Germinal center (tissue), 1 donor: ENCODE measurements at regions not wholly inside any gene's neighbourhood (a gene's known extent, or its start where the extent isn't known, plus 50 kb on each side); places are given as distances from the start of the nearest gene placed in this dataset.
"Not testable (repeated sequence)": the region's sequence is repeated elsewhere in the genome, so short reads cannot be mapped to it uniquely, and the experiment has no call there.

ENCODE experiments used
- DNase-seq: peaks from one replicate; pipeline ENCODE4 v3.0.0; 2012; ENCODE audit warnings: mixed read lengths, low spot score

DNA sequence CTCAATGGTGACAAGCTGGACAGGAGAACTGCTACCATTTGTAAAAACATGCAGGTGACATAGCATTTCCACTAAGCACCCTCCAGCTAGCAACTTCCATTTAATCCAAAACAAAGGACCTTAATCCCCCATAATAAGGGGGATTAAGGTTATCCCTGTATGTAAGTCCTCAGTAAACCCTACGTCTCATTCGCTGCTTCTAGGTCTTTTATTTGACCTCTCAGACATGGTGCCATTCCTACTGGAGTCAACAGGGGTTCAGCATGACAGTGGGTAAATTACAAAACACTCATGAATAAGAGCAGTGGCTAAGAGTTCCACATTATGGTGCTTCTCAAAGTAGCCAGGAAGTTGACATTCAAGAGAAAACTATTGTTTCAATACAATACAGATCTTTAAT, 121.8 kb upstream of the CAV2 start:
- no peak for DNase-seq

DNA sequence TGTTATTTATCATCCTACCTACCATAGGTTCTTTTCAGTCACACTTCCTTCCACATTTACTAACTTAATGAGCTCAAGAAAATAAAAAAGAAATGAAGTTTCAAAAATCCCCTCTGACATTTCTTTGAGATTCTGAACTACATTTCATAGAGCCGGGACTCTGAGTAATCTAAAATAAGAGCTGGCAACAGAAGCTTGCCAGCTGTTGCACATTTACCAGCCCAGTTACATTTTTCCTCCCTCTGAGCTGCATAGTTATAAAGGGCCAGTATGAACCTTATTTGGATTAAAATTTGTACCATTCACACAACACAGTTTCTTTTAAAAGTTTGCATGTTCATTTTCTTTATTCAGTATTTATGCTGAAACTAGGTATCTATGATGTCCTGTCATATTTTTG, 119.5 kb upstream of the CAV2 start:
- DNase-seq, result no peak

DNA sequence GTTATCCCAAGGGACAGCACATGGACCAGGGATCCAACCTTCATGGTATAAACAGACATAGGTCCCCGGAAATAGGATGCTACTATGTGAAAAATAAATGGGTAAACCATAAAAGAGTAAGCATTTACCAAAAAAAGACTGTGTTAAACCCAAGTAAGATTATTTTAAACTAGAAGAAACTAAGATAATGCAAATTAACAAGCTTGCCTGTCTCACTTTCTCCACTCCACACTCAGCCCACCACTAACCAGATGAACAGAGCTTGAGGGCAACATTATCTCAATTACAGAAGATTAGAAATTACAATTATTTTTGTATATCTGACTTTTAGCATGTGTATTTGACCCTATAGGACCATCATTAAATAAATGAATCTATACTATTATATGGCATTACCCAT, 117.2 kb upstream of the CAV2 start:
- DNase-seq, result no peak

DNA sequence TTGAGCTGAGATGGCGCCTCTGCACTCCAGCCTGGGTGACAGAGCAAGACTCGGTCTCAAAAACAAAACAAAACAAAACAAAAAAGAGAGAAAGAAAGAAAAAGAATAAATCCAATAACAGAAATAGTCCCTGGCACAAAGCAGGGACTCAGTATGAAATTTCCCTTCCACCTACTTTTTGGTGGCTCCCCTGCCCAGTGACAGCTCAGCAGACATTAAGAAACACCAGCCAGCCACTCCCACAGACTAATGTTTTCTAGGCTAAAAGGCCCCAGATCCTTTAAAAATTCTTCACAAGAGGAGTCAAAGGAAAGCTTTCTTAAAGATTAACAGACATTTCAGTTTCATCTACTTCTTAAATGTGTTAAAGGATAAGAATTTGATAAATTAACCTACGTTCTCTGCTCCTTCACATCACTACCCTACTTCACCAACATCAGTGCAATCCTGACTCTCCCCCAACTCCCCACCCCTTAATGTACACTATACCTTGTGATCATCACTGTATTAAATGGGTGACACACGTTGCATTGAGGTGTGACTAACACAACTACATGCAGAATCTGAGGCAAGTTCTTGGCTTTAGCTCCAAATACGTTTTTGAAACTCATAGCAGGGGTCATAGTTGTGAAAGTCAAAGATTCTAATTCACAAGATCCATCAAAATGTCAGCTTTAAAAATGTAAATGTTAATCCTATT, 114.5 kb upstream of the CAV2 start:
- no peak for DNase-seq

DNA sequence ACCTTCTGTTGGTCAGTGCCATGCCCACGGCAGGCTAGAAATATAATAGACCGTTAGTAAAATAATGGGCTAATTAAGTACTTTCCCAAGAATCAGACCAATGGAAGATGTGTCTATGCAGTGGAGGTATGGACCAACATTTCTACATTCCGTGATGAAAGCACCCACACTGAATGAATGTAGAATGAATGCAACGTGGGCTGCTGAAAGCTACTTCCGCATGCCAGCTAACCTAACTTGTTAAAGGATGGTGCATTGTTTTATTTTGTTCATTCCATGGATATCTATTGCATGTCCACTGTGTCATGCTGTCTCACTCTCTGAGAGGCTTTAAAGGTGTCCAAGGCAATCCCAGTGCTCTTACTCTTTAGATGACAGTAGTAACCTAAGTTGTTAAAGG, 112.9 kb upstream of the CAV2 start:
- DNase-seq, result no peak

DNA sequence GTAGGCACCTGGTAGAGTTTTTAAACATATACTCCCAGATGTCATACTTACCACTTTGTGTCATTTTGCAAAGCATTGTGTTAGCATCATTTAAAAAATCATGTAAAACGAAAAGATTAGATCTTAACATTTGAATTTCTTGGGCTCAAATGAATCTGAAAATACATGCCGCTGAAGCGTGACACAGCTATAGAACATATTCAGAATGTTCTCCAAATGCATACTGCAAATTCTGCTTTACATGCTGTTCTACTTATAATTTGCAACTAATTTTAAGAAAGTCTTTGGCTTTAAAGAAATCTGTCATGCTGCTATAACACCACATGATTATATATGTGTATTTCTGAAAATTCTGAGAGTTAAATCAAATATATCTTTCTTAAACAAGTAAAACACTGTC, 109.2 kb upstream of the CAV2 start:
- no peak for DNase-seq

DNA sequence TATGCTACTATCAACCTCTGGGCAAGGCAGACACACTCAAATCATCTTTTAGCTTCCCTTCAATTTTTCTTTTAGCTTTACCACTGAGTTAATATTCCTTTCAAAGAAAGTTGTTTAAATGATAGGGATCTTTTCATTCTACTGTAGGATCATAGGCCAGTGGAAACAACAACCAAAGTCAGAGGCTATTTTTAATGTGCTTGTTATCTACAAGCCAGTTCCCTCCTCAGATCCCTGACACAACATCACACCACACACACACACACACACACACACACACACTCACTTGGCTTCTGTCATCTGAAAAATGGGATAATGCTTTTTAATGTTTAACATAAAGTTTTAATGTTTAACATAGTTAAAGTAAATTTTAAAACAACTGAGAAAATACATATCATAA, 106.7 kb upstream of the CAV2 start:
- no peak for DNase-seq

DNA sequence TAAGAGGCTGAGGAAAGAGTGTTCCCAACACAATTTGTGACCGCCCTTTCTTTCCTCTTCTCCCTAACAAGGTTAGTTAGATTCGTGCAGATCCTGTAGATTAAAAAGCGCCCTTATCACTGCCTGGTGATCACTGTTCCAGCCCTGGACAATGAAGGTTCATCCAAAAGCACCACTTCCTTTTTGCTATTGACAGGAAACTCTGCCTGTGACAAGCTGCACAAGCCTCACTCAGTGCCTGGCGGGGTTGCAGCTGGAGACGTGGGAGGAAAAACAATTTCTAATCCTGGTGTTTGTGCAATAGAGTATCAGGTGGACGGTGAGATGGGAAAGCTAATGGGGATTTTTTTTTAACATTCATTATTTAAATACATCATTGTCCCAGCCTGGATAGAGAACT, 105.9 kb upstream of the CAV2 start:
- no peak for DNase-seq

DNA sequence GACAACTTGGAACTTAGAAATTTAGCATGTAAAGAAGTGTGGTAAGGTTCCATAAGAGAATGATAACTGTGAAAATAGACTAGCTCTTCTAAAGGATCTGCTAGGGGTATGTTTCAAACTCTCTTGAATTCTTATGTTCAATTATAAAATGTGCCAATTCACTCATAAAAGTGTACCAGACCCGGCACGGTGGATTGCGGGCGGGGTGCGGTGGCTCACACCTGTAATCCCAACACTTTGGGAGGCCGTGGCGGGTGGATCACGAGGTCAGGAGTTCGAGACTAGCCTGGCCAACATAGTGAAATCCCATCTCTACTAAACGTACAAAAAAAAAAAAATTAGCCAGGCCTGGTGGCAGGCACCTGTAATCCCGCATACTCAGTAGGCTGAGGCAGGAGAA, 105.4 kb upstream of the CAV2 start:
- no peak for DNase-seq

DNA sequence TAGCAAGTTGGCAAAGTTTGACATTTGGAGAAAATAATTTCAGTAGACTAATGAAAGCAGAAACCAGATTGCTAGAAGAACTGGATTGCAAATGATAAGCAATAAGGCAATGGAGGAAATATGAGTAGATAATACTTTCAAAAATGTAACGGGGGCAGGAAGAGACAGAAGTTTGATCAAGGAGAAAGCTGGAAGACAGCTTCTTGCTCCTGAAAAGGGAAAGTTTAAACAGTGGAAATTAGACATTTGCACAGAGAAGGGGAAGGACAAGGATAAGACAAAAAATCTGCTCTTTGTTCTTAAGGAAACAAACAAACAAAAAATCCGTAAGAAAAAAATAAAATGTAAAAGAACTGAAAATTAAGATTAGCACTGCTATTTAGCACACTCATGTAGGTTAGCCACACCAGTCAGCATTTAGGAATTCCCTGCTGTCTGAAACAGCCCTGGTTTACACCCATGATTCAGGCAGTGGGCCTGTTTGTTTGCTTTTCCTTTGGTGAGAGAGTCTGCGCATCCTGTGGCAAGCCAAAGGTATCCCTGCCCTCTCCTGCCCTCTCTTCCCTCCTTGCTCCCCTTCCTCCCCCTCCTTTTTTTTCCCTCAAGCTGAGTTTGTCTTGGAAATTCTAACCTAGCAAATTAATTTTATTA, 104.3 kb upstream of the CAV2 start:
- no peak for DNase-seq

DNA sequence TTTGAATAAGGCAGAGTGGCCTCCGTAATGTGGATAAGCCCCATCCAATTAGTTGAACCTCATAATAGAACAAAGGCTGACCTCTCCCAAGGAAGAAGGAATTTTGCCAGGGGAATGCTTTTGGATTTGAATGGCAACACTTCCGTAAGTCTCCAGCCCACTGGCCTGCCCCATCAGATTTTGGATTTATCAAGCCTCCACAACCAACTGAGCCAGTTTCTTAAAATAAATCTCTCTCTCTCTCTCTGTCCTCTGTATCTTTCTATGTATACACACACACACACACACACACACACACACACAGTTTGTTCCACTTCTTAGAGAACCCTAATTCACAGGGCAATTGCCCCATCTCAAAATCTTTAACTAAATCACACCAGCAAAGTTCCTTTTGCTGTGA, 100.9 kb upstream of the CAV2 start:
- DNase-seq, result no peak

DNA sequence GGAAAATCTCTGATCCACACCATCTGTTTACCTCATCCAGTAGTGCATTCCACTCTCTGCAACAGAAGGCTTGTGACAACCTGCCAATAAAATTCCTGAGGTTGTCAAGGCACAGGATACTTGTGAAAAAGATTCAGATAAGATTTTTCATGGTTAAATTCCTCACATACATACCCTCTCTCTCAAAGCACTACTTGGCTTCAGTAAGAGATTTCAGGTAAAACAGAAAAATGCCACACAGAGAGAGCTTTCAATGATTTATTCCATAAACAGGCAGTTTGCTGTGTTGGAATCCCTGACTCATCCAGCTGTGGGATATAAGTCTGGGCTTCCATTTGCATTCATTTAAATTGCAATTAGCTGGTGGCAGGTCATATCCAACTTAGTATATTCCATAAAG, 99.7 kb upstream of the CAV2 start:
- DNase-seq, result no peak

DNA sequence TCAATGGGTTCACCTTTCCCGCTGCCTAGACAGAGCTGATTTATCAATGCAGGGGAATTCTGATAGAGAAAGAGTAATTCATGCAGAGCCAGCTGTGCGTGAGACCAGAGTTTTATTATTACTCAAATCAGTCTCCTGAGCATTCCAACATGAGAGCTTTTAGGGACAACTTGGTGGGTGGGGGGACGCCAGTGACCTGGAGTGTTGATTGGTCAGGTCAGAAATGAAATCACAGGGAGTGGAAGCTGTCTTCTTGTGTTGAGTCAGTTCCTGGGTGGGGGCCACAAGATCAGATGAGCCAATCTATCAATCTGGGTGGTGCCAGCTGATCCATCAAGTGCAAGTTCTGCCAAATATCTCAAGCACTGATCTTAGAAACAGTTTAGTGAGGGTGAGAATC, 99.0 kb upstream of the CAV2 start:
- DNase-seq, result no peak

DNA sequence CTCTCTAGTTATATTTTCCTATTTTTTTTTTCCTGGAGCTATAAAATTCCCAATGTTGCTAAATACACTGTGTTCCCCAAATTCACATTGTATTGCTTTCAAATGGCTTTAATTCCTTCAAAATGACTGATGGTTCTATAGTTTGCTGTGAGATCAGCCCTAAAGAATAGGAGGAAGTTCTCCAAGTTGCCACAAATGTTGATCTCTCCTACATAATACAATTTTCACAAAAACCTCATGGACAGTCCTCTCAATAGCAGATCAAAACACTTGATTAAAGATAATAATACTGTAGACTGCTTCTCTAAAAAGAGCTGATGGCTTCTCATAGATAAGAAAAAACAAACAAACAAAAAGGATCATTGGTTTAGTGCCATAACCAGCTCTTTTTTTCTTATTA, 97.8 kb upstream of the CAV2 start:
- no peak for DNase-seq

DNA sequence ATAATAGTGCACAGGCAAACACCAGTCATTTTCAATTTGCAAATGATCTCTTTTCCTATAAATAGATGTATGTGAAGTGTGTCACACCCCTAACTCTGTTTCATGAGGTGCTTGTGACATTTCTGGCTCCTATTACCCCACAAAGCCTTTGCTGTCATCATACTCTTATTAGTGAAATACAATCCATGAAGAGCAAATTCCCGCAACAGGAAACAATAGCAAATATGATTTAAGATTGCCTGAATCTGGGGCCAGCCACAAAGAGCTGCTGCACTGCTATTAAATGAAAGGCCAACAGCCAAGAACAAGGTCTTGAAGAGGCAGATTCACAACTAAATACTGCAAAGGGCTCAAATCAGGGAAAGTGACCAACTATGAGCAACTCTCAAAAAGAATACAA, 96.3 kb upstream of the CAV2 start:
- no peak for DNase-seq

DNA sequence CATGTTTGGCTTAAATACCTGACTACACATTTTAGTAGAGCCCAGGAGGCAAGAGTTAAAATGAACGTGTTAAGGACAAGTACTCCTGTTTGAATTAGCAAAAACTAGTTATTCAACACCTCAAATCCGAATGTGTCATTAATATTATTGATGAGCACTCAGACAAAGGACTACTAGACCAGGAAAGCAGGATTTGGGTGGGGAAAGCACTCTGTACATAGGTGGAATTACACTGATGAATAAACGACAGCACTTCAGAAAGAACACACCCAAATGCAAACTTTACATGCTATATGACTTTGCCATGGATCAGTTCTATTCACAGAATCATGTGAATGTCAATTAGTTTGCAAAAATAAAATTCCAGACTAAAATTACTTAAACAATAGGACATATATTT, 95.1 kb upstream of the CAV2 start:
- no peak for DNase-seq

DNA sequence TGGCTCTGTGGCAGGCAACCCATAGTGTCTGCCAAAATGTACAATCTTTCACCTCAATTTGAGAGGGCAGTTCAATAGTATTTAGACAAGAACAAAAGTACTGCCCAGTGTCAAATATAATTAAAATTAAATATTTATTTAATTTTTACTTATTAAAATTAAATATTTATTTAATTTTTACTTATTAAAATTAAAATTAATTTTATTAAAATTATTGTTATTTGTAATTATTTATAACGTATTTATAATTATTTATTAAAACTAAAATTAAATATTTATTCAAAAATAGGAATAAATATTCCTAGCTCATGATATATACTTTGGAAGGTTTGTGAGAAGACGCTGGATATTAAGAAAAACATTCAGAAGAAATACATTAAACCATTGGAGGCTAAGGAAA, 93.7 kb upstream of the CAV2 start:
- DNase-seq, result no peak

DNA sequence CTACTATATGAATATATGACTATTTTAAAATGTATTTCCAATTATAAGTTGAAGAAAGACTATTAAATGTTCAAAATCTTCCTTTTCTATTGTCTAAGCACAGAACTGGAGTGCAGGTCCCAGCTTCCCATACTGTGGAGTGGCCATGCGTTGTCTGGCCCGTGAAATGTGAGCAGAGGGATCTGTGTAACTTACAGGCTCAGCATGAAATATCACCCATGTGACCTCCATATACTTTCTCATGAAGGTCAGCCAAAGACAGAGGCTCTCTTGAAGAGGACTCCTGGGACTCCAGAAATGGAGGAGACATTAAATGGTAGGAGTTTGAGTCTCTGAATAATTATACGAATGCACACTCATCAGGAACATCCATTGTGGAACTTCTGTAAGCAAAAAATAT, 92.4 kb upstream of the CAV2 start:
- no peak for DNase-seq

DNA sequence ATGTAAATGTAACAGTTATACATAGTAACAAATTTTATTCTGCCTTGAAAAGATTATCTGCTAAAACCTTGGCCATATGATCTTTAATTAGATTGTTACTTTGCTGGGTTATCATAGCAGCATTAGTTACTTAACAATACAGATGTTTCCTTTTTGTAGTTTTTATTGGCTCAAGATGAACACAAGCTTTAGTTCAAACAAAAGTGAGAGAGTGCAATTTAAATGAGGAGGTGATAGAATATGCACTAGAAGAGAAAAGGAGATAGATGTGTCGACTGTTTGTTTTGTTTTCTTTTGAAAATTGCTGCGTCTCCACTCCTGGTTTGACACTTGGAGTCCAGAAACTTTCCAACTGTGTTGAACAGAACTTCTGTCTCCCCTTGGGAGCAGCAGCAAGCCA, 91.4 kb upstream of the CAV2 start:
- no peak for DNase-seq

DNA sequence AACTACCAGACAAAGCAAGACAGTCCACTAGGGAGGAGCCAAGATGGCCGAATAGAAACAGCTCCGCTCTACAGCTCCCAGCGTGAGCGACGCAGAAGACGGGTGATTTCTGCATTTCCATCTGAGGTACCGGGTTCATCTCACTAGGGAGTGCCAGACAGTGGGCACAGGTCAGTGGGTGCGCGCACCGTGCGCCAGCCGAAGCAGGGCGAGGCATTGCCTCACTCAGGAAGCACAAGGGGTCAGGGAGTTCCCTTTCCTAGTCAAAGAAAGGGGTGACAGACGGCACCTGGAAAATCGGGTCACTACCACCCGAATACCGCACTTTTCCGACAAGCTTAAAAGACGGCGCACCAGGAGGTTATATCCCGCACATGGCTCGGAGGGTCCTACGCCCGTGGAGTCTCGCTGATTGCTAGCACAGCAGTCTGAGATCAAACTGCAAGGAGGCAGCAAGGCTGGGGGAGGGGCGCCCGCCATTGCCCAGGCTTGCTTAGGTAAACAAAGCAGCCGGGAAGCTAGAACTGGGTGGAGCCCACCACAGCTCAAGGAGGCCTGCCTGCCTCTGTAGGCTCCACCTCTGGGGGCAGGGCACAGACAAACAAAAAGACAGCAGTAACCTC, 90.6 kb upstream of the CAV2 start:
- DNase-seq, result not testable (repeated sequence)

DNA sequence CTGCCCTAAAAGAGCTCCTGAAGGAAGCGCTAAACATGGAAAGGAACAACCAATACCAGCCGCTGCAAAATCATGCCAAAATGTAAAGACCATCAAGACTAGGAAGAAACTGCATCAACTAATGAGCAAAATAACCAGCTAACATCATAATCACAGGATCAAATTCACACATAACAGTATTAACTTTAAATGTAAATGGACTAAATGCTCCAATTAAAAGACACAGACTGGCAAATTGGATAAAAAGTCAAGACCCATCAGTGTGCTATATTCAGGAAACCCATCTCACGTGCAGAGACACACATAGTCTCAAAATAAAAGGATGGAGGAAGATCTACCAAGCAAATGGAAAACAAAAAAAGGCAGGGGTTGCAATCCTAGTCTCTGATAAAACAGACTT, 88.8 kb upstream of the CAV2 start:
- not testable (repeated sequence) for DNase-seq

DNA sequence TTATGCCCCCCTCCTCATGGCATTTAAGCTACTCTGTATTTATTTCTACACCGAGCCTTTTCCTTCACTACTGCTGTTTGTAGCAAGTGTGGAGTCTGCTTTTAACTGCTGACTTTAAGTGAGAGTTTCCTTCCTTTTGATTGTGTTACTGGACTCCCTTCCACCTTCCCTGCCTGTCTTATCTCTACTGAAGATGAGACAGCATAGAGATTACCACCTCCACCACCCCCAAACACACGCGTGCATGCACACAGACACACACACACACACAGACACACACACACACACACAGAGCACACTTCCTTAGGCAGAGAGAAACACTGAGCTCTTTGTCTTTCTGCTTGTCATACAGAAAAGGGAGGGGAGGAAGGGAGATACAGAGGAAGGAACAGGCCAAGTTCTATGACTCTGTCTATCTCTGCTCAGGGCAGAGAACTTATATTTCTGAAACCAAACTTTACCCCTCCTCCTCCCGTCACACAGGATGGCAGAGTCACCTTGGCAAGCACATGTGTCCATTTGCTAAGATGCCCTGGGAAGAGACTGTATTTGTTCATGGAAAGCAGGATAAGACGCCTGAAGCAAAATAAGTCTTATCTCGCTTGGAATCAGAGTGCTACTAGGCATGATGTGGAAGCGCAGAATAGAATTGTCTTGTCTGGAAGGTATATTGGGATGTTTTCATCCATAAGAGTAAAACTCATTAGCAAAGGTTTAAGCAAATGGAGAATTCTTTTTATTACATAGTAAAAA, 81.8 kb upstream of the CAV2 start:
- no peak for DNase-seq

DNA sequence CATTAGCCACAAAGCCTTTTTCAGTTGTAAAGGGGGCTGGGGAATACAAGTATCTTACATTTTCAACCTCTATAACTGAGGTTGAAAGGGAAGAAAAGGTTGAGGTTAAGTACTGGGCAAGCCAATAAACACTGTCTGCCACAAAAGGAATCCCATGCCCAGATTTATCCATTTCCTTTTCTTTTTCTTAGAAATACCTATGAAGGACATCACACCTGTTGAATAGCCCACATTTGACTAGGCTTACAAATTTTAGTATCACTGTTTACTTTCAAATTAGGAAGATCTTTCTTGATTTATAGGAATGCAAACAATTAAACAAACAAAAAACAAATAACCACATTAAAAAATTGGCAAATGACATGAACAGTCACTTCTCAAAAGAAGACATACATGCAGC, 81.0 kb upstream of the CAV2 start:
- DNase-seq, result no peak
